A549 (cell line): ENCODE measurements at regions not wholly inside any gene's neighbourhood (a gene's known extent, or its start where the extent isn't known, plus 50 kb on each side); places are given as distances from the start of the nearest gene placed in this dataset.
"Not testable (repeated sequence)": the region's sequence is repeated elsewhere in the genome, so short reads cannot be mapped to it uniquely, and the experiment has no call there.

Experiments
- ATAC-seq, 2 experiments: fragments of 200-7000 bp in 1 of 2; fragments of >200 bp in 1 of 2; cut with Nextera tagmentation in 1 of 2; cut with Tn5 transposase in 1 of 2; 3 replicates each; pipeline versions ENCODE4 v1.8.0 to v1.9.1; 2018 to 2020; ENCODE audit warnings: mild to moderate bottlenecking in 1 of 2, moderate library complexity in 1 of 2
- CTCF ChIA-PET: fragments of 300-600 bp; sonication (Branson Sonifier 250); formaldehyde crosslinking; extraction: SDS; loops from one replicate; lab custom pipeline; 2021; ENCODE audit warnings: antibody characterized with exemption, inconsistent platforms; lab: Yijun Ruan, JAX
- POLR2A ChIA-PET: fragments of 350-600 bp; formaldehyde crosslinking; extraction: SDS; loops from one replicate; lab custom pipeline; 2021; ENCODE audit warnings: antibody characterized with exemption, inconsistent platforms; lab: Yijun Ruan, JAX
- DNase-seq, 2 experiments: peaks; one replicate each; pipeline versions ENCODE4 v3.0.0 to v3.0.0-alpha.2; 2011 to 2016; ENCODE audit warnings: low read depth in 1 of 2, low spot score in 1 of 2
- FAIRE-seq: peaks from 2 replicates; lab custom pipeline; 2011; peaks lifted over from hg19 to GRCh38; lab: Jason Lieb, UNC
- H3K27ac ChIP-seq, 2 experiments: fragments of >200 bp; sonication (Bioruptor Twin); formaldehyde crosslinking; 3 replicates each; pipeline ENCODE4 v1.5.1; 2016 to 2017
- H3K4me1 ChIP-seq: fragments of >200 bp; sonication (Bioruptor Twin); formaldehyde crosslinking; 3 replicates; pipeline ENCODE4 v1.6.1; 2016
- H3K4me2 ChIP-seq: fragments of >200 bp; sonication (Bioruptor Twin); formaldehyde crosslinking; 3 replicates; pipeline ENCODE4 v1.6.1; 2016
- H3K4me3 ChIP-seq: fragments of >200 bp; sonication (Bioruptor Twin); formaldehyde crosslinking; 3 replicates; pipeline ENCODE4 v1.5.1; 2016
- H3K9me3 ChIP-seq: fragments of >200 bp; sonication (Bioruptor Twin); formaldehyde crosslinking; 3 replicates; pipeline ENCODE4 v1.6.1; 2016
- BHLHE40 ChIP-seq: IDR thresholded peaks from 2 replicates; pipeline ENCODE4 v1.6.1; 2012; ENCODE audit warnings: low read depth, low read length, inconsistent platforms
- CBX2 ChIP-seq: fragments of 200-600 bp; sonication (generic); IDR thresholded peaks from 2 replicates; pipeline ENCODE4 v1.6.1; 2016; ENCODE audit warnings: low read depth, mild to moderate bottlenecking, borderline replicate concordance
- CEBPB ChIP-seq, 2 experiments: fragments of >200 bp in 1 of 2; sonication (Bioruptor Twin) in 1 of 2; formaldehyde crosslinking in 1 of 2; IDR thresholded peaks; 2 replicates each; pipeline ENCODE4 v1.6.1; 2012 to 2016
- FOSB ChIP-seq: fragments of 250-450 bp; sonication (Bioruptor Pico); IDR thresholded peaks from 2 replicates; pipeline ENCODE4 v1.5.0; 2020; ENCODE audit warnings: mild to moderate bottlenecking, moderate library complexity
- FOXS1 ChIP-seq: fragments of 250-450 bp; sonication (Bioruptor Pico); IDR thresholded peaks from 2 replicates; pipeline ENCODE4 v1.5.0; 2020; ENCODE audit warnings: mild to moderate bottlenecking, moderate library complexity
- GATA3 ChIP-seq: IDR thresholded peaks from 2 replicates; pipeline ENCODE4 v1.6.1; 2012; ENCODE audit warnings: borderline replicate concordance
- HDAC2 ChIP-seq: fragments of 200-600 bp; sonication (generic); IDR thresholded peaks from 2 replicates; pipeline ENCODE4 v1.6.1; 2016
- HOXB5 ChIP-seq: fragments of 250-450 bp; sonication (Bioruptor Pico); IDR thresholded peaks from 2 replicates; pipeline ENCODE4 v1.5.0; 2020; ENCODE audit warnings: mild to moderate bottlenecking, moderate library complexity
- JUN ChIP-seq, 2 experiments: fragments of >200 bp; sonication (Bioruptor Twin); formaldehyde crosslinking; IDR thresholded peaks; 2 replicates in 1 of 2; 3 replicates in 1 of 2; pipeline ENCODE4 v1.6.1; 2016 to 2017
- JUNB ChIP-seq: fragments of >200 bp; sonication (Bioruptor Twin); formaldehyde crosslinking; IDR thresholded peaks from 2 replicates; pipeline ENCODE4 v1.6.1; 2016
- MAZ ChIP-seq: fragments of 150-350 bp; IDR thresholded peaks from 2 replicates; pipeline ENCODE4 v1.6.1; 2014; ENCODE audit warnings: antibody characterized with exemption, low read depth, low read length, borderline replicate concordance
- NR3C1 ChIP-seq: fragments of >200 bp; sonication (Bioruptor Twin); formaldehyde crosslinking; IDR thresholded peaks from 3 replicates; pipeline ENCODE4 v1.6.1; 2017
- PHF8 ChIP-seq: fragments of 200-600 bp; sonication (generic); IDR thresholded peaks from 2 replicates; pipeline ENCODE4 v1.6.1; 2016; ENCODE audit warnings: low read depth, mild to moderate bottlenecking, antibody characterized with exemption, moderate library complexity, borderline replicate concordance
- POLR2A ChIP-seq: IDR thresholded peaks from 2 replicates; pipeline ENCODE4 v1.6.1; 2012; ENCODE audit warnings: mild to moderate bottlenecking, low read length
- RAD21 ChIP-seq, 2 experiments: fragments of >200 bp in 1 of 2; sonication (Bioruptor Twin) in 1 of 2; formaldehyde crosslinking in 1 of 2; IDR thresholded peaks in 1 of 2; conservative IDR thresholded peaks in 1 of 2; 2 replicates in 1 of 2; 3 replicates in 1 of 2; pipeline ENCODE4 v1.6.1; 2012 to 2018; ENCODE audit warnings: inconsistent platforms in 1 of 2
- RARB ChIP-seq: fragments of 250-450 bp; sonication (Bioruptor Pico); IDR thresholded peaks from 2 replicates; pipeline ENCODE4 v1.8.0; 2021; ENCODE audit warnings: mild to moderate bottlenecking, moderate library complexity
- RCOR1 ChIP-seq: fragments of 150-350 bp; IDR thresholded peaks from 2 replicates; pipeline ENCODE4 v1.6.1; 2014; ENCODE audit warnings: antibody characterized with exemption, low read length, low read depth
- RNF2 ChIP-seq: fragments of 200-600 bp; sonication (generic); IDR thresholded peaks from 2 replicates; pipeline ENCODE4 v1.6.1; 2016; ENCODE audit warnings: low read depth, mild to moderate bottlenecking, antibody characterized with exemption, moderate library complexity, borderline replicate concordance
- SMC3 ChIP-seq: fragments of >200 bp; sonication (Bioruptor Twin); formaldehyde crosslinking; IDR thresholded peaks from 3 replicates; pipeline ENCODE4 v1.6.1; 2018; ENCODE audit warnings: inconsistent platforms
- TFCP2L1 ChIP-seq: fragments of 250-450 bp; sonication (Bioruptor Pico); IDR thresholded peaks from 2 replicates; pipeline ENCODE4 v1.5.0; 2021; ENCODE audit warnings: mild to moderate bottlenecking
- ZC3H11A ChIP-seq: fragments of 450-650 bp; IDR thresholded peaks from 2 replicates; pipeline ENCODE4 v1.6.1; 2014; ENCODE audit warnings: antibody characterized with exemption, mild to moderate bottlenecking
- ZNF302 ChIP-seq: fragments of 250-450 bp; sonication (Bioruptor Pico); IDR thresholded peaks from 2 replicates; pipeline ENCODE4 v1.9.0; 2021; ENCODE audit warnings: inconsistent platforms, mild to moderate bottlenecking, moderate library complexity
- WGBS: methylation state at CpG from one replicate; pipeline ENCODE4 v1.1.6; 2017; ENCODE audit errors: missing lambda C conversion rate; 5-methylcytosine and 5-hydroxymethylcytosine counted together
- TF ChIP-seq, protein P1 (sequence below): IDR thresholded peaks from 2 replicates; pipeline ENCODE4 v1.6.1; 2012
- TF ChIP-seq, protein P2 (sequence below): IDR thresholded peaks from 2 replicates; pipeline ENCODE4 v1.6.1; 2012; ENCODE audit warnings: low read depth, borderline replicate concordance
- TF ChIP-seq, protein P3 (sequence below): fragments of 250-450 bp; sonication (Bioruptor Pico); IDR thresholded peaks from 2 replicates; pipeline ENCODE4 v1.5.0; 2021; ENCODE audit warnings: mild to moderate bottlenecking, moderate library complexity, borderline replicate concordance
- TF ChIP-seq, protein P4 (sequence below): fragments of 250-450 bp; sonication (Bioruptor Pico); IDR thresholded peaks from 2 replicates; pipeline ENCODE4 v1.5.0; 2020; ENCODE audit warnings: low read depth, mild to moderate bottlenecking, moderate library complexity
- TF ChIP-seq, protein P5 (sequence below): fragments of 450-650 bp; IDR thresholded peaks from 2 replicates; pipeline ENCODE4 v1.6.1; 2014; ENCODE audit warnings: antibody characterized with exemption

DNA sequence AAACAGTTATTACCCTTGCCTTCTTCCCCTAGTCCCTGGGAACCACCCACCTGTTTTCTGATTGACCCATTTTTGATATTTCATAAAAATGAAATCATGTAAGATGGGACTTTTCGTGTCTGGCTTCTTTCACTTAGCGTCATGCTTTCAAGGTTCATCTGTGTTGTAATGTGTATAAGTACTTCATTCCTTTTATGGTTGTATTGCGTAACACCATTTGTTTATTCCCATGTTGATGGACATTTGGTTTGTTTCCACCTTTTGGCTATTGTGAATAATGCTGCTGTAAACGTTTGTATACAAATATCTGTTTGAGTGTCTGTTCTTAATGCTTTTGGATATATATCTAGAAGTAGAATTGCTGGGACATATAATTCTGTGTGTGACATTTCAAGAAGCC is 650.1 kb upstream of the COX7C start:
- ATAC-seq (no peak), DNase-seq (no peak), FAIRE-seq (no peak)
- TF ChIP-seq CEBPB (IDR thresholded peaks at IDR 0.05), result peak; percentile 18 to 54; a peak in 2 of 4 replicates
- TF ChIP-seq JUN (IDR thresholded peaks at IDR 0.05), result no peak
- ChIA-PET POLR2A (no interaction called here), CTCF (no interaction called here)
- no peaks in the 10 kb centered on the region for H3K9me3 ChIP-seq
- H3K27ac ChIP-seq, result no peak overlapping the region
- H3K4me2 ChIP-seq, result no peak overlapping the region
- 5% methylated on average over 4 of the region's 4 CpGs for WGBS
- H3K4me3 ChIP-seq, result no peak overlapping the region
- no peaks in the 10 kb centered on the region for H3K4me1 ChIP-seq

DNA sequence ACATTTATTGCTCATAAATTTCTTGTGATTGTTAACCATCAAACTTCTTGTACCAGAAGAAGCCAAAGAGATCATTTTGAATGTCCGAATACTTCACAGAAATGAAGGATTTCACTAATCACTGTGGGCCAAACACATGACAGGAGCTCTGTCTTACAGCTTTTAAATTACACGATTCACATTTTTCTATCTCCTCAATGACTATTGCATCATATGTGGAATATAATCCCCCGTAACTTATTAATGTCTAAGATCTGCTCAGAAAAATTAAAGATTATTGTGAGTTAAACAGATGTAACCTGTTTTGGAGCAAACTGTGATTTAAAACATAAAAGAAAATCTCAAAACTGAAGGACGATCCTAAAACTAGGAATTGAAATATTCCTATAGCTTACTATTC is 645.2 kb upstream of the COX7C start:
- no peak for FAIRE-seq
- ChIA-PET CTCF (no interaction called here), POLR2A (no interaction called here)
- no peak for ATAC-seq
- Histone ChIP-seq H3K4me3 (no peak overlapping the region), H3K27ac (no peak overlapping the region), H3K4me2 (no peak overlapping the region), H3K4me1 (no peaks in the 10 kb centered on the region), H3K9me3 (no peaks in the 10 kb centered on the region)
- TF ChIP-seq TFCP2L1 (CRISPR knock-in tag), result no peak
- no peak for TF ChIP-seq SMC3
- no peak for TF ChIP-seq ZC3H11A
- no peak for TF ChIP-seq HDAC2
- no peak for TF ChIP-seq MAZ
- no peak for TF ChIP-seq NR3C1
- no peak for TF ChIP-seq ZNF302 (CRISPR knock-in tag)
- TF ChIP-seq, protein P1, sequence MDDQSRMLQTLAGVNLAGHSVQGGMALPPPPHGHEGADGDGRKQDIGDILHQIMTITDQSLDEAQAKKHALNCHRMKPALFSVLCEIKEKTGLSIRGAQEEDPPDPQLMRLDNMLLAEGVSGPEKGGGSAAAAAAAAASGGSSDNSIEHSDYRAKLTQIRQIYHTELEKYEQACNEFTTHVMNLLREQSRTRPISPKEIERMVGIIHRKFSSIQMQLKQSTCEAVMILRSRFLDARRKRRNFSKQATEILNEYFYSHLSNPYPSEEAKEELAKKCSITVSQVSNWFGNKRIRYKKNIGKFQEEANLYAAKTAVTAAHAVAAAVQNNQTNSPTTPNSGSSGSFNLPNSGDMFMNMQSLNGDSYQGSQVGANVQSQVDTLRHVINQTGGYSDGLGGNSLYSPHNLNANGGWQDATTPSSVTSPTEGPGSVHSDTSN, result no peak
- TF ChIP-seq POLR2A, result no peak
- no peak for TF ChIP-seq HOXB5 (CRISPR knock-in tag)
- no peak for TF ChIP-seq FOXS1 (CRISPR knock-in tag)
- no peak for TF ChIP-seq BHLHE40
- TF ChIP-seq, protein P2, sequence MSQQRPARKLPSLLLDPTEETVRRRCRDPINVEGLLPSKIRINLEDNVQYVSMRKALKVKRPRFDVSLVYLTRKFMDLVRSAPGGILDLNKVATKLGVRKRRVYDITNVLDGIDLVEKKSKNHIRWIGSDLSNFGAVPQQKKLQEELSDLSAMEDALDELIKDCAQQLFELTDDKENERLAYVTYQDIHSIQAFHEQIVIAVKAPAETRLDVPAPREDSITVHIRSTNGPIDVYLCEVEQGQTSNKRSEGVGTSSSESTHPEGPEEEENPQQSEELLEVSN, result no peak
- TF ChIP-seq FOSB, result no peak
- no peak for TF ChIP-seq JUN (IDR thresholded peaks at IDR 0.05)
- no peak for TF ChIP-seq RARB (CRISPR knock-in tag)
- TF ChIP-seq JUNB, result no peak
- TF ChIP-seq, protein P3, sequence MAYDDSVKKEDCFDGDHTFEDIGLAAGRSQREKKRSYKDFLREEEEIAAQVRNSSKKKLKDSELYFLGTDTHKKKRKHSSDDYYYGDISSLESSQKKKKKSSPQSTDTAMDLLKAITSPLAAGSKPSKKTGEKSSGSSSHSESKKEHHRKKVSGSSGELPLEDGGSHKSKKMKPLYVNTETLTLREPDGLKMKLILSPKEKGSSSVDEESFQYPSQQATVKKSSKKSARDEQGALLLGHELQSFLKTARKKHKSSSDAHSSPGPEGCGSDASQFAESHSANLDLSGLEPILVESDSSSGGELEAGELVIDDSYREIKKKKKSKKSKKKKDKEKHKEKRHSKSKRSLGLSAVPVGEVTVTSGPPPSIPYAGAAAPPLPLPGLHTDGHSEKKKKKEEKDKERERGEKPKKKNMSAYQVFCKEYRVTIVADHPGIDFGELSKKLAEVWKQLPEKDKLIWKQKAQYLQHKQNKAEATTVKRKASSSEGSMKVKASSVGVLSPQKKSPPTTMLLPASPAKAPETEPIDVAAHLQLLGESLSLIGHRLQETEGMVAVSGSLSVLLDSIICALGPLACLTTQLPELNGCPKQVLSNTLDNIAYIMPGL (CRISPR knock-in tag), result no peak
- TF ChIP-seq PHF8, result no peak
- 32% methylated on average over 4 of the region's 4 CpGs for WGBS
- no peak for DNase-seq

DNA sequence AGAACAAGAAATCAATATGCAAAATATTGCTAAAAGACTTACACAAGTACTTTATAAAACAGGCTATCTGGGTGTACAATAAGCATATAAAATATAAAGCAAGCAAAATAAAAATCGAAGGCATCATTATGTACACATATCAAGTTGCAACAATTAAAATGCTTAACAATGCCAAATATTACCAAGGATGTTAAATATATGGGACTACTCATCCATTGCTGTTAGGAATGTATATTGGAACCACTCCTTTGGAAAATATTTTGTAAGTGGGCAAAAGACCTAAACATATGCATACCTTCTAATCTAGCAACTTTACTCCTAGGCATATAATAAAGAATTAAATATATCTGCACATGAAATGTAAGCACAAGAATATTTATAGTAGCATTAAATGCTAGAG is 632.6 kb upstream of the COX7C start:
- DNase-seq, result no peak
- FAIRE-seq, result no peak
- CTCF ChIA-PET, result no interaction called here

DNA sequence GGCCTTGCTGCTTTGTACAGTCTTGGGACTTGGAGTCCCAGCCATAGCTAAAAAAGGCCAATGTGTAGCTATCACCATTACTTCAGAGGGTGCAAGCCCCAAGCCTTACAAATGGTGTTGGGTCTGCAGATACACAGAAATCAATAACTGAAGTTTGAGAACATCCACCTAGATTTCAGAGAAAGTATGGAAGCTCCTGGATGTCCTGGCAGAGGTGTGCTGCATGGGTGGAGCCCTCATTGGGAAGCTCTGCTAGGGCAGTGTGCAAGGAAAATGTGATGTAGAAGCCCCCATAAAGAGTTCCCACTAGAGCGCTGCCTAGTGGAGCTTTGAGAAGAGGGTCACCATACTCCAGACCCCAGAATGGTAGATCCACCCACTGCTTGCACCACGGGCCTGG is 626.7 kb upstream of the COX7C start:
- H3K27ac ChIP-seq, result no peak overlapping the region
- H3K9me3 ChIP-seq, result peaks cover 7% of the 10 kb centered on the region; the same call in 1 of the 3 replicates
- no peak for FAIRE-seq
- H3K4me3 ChIP-seq, result no peak overlapping the region
- no peaks in the 10 kb centered on the region for H3K4me1 ChIP-seq
- peak in 1 of 2 experiments; percentile 1 for DNase-seq
- H3K4me2 ChIP-seq, result no peak overlapping the region
- TF ChIP-seq, protein P4, sequence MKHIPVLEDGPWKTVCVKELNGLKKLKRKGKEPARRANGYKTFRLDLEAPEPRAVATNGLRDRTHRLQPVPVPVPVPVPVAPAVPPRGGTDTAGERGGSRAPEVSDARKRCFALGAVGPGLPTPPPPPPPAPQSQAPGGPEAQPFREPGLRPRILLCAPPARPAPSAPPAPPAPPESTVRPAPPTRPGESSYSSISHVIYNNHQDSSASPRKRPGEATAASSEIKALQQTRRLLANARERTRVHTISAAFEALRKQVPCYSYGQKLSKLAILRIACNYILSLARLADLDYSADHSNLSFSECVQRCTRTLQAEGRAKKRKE, result no peak
- no peak for TF ChIP-seq CEBPB (IDR thresholded peaks at IDR 0.05)
- TF ChIP-seq RARB (CRISPR knock-in tag), result no peak
- TF ChIP-seq FOSB, result no peak
- no peak for TF ChIP-seq RAD21 (conservative IDR thresholded peaks at IDR 0.05 in 1 of 2, IDR thresholded peaks at IDR 0.05 in 1 of 2)
- TF ChIP-seq FOXS1 (CRISPR knock-in tag), result no peak
- TF ChIP-seq, protein P5, sequence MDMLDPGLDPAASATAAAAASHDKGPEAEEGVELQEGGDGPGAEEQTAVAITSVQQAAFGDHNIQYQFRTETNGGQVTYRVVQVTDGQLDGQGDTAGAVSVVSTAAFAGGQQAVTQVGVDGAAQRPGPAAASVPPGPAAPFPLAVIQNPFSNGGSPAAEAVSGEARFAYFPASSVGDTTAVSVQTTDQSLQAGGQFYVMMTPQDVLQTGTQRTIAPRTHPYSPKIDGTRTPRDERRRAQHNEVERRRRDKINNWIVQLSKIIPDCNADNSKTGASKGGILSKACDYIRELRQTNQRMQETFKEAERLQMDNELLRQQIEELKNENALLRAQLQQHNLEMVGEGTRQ, result no peak
- no peak for TF ChIP-seq RNF2
- TF ChIP-seq RCOR1, result no peak
- no peak for TF ChIP-seq CBX2
- no peak for TF ChIP-seq BHLHE40
- POLR2A ChIA-PET, result no interaction called here
- ATAC-seq, result no peak
- WGBS, result 6% methylated on average over 2 of the region's 2 CpGs
- CTCF ChIA-PET, result no interaction called here

More for the DNA sequence above, 632.6 kb upstream of the COX7C start:
- H3K9me3 ChIP-seq, result no peaks in the 10 kb centered on the region
- WGBS, result 0% methylated on average over 1 of the region's 1 CpG
- no peak overlapping the region for H3K27ac ChIP-seq
- no peak for ATAC-seq
- POLR2A ChIA-PET, result no interaction called here
- TF ChIP-seq GATA3, result no peak
- no peak overlapping the region for H3K4me3 ChIP-seq
- no peaks in the 10 kb centered on the region for H3K4me1 ChIP-seq
- H3K4me2 ChIP-seq, result no peak overlapping the region

DNA sequence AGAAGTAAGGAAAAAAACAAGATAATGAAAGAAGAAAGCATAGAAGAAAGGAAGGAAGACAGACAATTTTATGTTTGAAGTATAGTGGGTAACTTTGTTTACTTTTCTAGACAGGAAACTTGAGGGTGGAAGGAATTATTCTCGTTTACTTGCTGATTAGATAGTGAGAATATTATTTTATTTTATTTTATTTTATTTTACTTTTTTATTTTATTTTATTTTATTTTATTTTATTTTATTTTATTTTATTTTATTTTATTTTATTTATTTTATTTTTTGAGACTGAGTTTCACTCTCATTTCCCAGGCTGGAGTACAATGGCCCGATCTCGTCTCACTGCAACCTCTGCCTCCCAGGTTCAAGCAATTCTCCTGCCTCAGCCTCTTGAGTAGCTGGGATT is 623.1 kb upstream of the COX7C start:
- CTCF ChIA-PET, H3K27ac ChIP-seq, H3K9me3 ChIP-seq, ATAC-seq, H3K4me1 ChIP-seq, H3K4me3 ChIP-seq, H3K4me2 ChIP-seq, POLR2A ChIA-PET, DNase-seq, FAIRE-seq: not testable (repeated sequence)
- WGBS, result 33% methylated on average over 3 of the region's 3 CpGs
